ACC112 (cell line): ENCODE measurements at regions not wholly inside any gene's neighbourhood (a gene's known extent, or its start where the extent isn't known, plus 50 kb on each side); places are given as distances from the start of the nearest gene placed in this dataset.

ENCODE experiments used
- H2AFZ ChIP-seq: fragments of 200-600 bp; sonication (generic); one replicate; pipeline ENCODE4 v1.6.0; 2017; ENCODE audit warnings: antibody characterized with exemption, low read length; ENCODE audit not compliant: unreplicated experiment
- H3K27ac ChIP-seq: fragments of 200-600 bp; sonication (generic); 2 replicates; pipeline ENCODE4 v1.5.1; 2014; ENCODE audit warnings: low read depth, mild to moderate bottlenecking, antibody characterized with exemption, low read length, moderate library complexity
- H3K27me3 ChIP-seq: fragments of 200-600 bp; sonication (generic); 2 replicates; pipeline ENCODE4 v1.6.1; 2014; ENCODE audit warnings: mild to moderate bottlenecking, antibody characterized with exemption, low read length, moderate library complexity, mixed read lengths; ENCODE audit not compliant: insufficient read depth
- H3K36me3 ChIP-seq: fragments of 200-600 bp; sonication (generic); 2 replicates; pipeline ENCODE4 v1.6.1; 2016; ENCODE audit warnings: mild to moderate bottlenecking, antibody characterized with exemption, low read length, moderate library complexity, mixed read lengths; ENCODE audit not compliant: insufficient read depth
- H3K4me1 ChIP-seq: fragments of 200-600 bp; sonication (generic); one replicate; pipeline ENCODE4 v1.6.1; 2016; ENCODE audit warnings: low read length, mixed read lengths; ENCODE audit not compliant: insufficient read depth, unreplicated experiment, control insufficient read depth
- H3K4me3 ChIP-seq: fragments of 200-600 bp; sonication (generic); 2 replicates; pipeline ENCODE4 v1.5.1; 2014; ENCODE audit warnings: mild to moderate bottlenecking, low read depth, low read length
- H3K79me2 ChIP-seq: fragments of 200-600 bp; sonication (generic); one replicate; pipeline ENCODE4 v1.6.0; 2016; ENCODE audit warnings: low read length; ENCODE audit not compliant: control insufficient read depth, unreplicated experiment, insufficient read depth

GRCh38 chr2:204354442-204354856 lies 190.8 kb upstream of the PARD3B start:
- Histone ChIP-seq H3K27me3 (no peaks in the 10 kb centered on the region), H3K4me1 (no peaks in the 10 kb centered on the region), H3K4me3 (no peak overlapping the region), H3K27ac (no peak overlapping the region), H2AFZ (no peak overlapping the region), H3K79me2 (no peaks in the 10 kb centered on the region), H3K36me3 (no peaks in the 10 kb centered on the region)

GRCh38 chr2:204355688-204356087 lies 189.6 kb upstream of the PARD3B start:
- Histone ChIP-seq H2AFZ (no peak overlapping the region), H3K4me1 (no peaks in the 10 kb centered on the region), H3K27me3 (no peaks in the 10 kb centered on the region), H3K79me2 (no peaks in the 10 kb centered on the region), H3K36me3 (no peaks in the 10 kb centered on the region), H3K4me3 (no peak overlapping the region), H3K27ac (no peak overlapping the region)

GRCh38 chr2:204356151-204356641 lies 189.1 kb upstream of the PARD3B start:
- H3K36me3 ChIP-seq: no peaks in the 10 kb centered on the region
- H3K79me2 ChIP-seq: no peaks in the 10 kb centered on the region
- no peak overlapping the region for H3K27ac ChIP-seq
- H3K27me3 ChIP-seq: no peaks in the 10 kb centered on the region
- no peaks in the 10 kb centered on the region for H3K4me1 ChIP-seq
- H2AFZ ChIP-seq: no peak overlapping the region
- H3K4me3 ChIP-seq: no peak overlapping the region

- Histone ChIP-seq H3K27me3 (no peaks in the 10 kb centered on the region), H3K27ac (no peak overlapping the region), H2AFZ (no peak overlapping the region), H3K4me3 (no peak overlapping the region), H3K79me2 (no peaks in the 10 kb centered on the region), H3K36me3 (no peaks in the 10 kb centered on the region), H3K4me1 (no peaks in the 10 kb centered on the region)
Measured at GRCh38 chr2:204357286-204357685, 188.0 kb upstream of the PARD3B start.

GRCh38 chr2:204359076-204359475 lies 186.2 kb upstream of the PARD3B start:
- Histone ChIP-seq H3K79me2 (no peaks in the 10 kb centered on the region), H3K36me3 (no peaks in the 10 kb centered on the region), H2AFZ (no peak overlapping the region), H3K4me3 (no peak overlapping the region), H3K27me3 (no peaks in the 10 kb centered on the region), H3K27ac (no peak overlapping the region), H3K4me1 (no peaks in the 10 kb centered on the region)

- Histone ChIP-seq H2AFZ (no peak overlapping the region), H3K4me1 (no peaks in the 10 kb centered on the region), H3K36me3 (no peaks in the 10 kb centered on the region), H3K79me2 (no peaks in the 10 kb centered on the region), H3K4me3 (no peak overlapping the region), H3K27me3 (no peaks in the 10 kb centered on the region), H3K27ac (no peak overlapping the region)
Measured at GRCh38 chr2:204360218-204361007, 184.9 kb upstream of the PARD3B start.

GRCh38 chr2:204361738-204362137 lies 183.5 kb upstream of the PARD3B start:
- no peak overlapping the region for H3K4me3 ChIP-seq
- no peak overlapping the region for H3K27ac ChIP-seq

GRCh38 chr2:204362581-204362980 lies 182.7 kb upstream of the PARD3B start:
- Histone ChIP-seq H3K27ac (no peak overlapping the region), H3K79me2 (no peaks in the 10 kb centered on the region), H3K4me1 (no peaks in the 10 kb centered on the region), H3K4me3 (no peak overlapping the region), H3K27me3 (no peaks in the 10 kb centered on the region), H3K36me3 (no peaks in the 10 kb centered on the region), H2AFZ (no peak overlapping the region)

More at GRCh38 chr2:204361738-204362137, 183.5 kb upstream of the PARD3B start:
- H3K4me1 ChIP-seq: no peaks in the 10 kb centered on the region
- no peaks in the 10 kb centered on the region for H3K36me3 ChIP-seq
- no peaks in the 10 kb centered on the region for H3K79me2 ChIP-seq
- no peaks in the 10 kb centered on the region for H3K27me3 ChIP-seq
- H2AFZ ChIP-seq: no peak overlapping the region

GRCh38 chr2:204363513-204363912 lies 181.8 kb upstream of the PARD3B start:
- H2AFZ ChIP-seq: no peak overlapping the region
- H3K36me3 ChIP-seq: no peaks in the 10 kb centered on the region
- H3K27ac ChIP-seq: no peak overlapping the region
- H3K79me2 ChIP-seq: no peaks in the 10 kb centered on the region
- no peaks in the 10 kb centered on the region for H3K27me3 ChIP-seq
- no peaks in the 10 kb centered on the region for H3K4me1 ChIP-seq
- H3K4me3 ChIP-seq: no peak overlapping the region

GRCh38 chr2:204364860-204365535 lies 180.3 kb upstream of the PARD3B start:
- H3K4me1 ChIP-seq: no peaks in the 10 kb centered on the region
- no peaks in the 10 kb centered on the region for H3K27me3 ChIP-seq
- no peak overlapping the region for H2AFZ ChIP-seq
- H3K4me3 ChIP-seq: no peak overlapping the region
- H3K79me2 ChIP-seq: no peaks in the 10 kb centered on the region
- no peak overlapping the region for H3K27ac ChIP-seq
- no peaks in the 10 kb centered on the region for H3K36me3 ChIP-seq

- no peak overlapping the region for H3K27ac ChIP-seq
- no peak overlapping the region for H2AFZ ChIP-seq
- no peak overlapping the region for H3K4me3 ChIP-seq
- no peaks in the 10 kb centered on the region for H3K79me2 ChIP-seq
- H3K4me1 ChIP-seq: no peaks in the 10 kb centered on the region
- H3K27me3 ChIP-seq: no peaks in the 10 kb centered on the region
- no peaks in the 10 kb centered on the region for H3K36me3 ChIP-seq
Measured at GRCh38 chr2:204365811-204366210, 179.5 kb upstream of the PARD3B start.
